K562 (cell line): ENCODE measurements at regions not wholly inside any gene's neighbourhood (a gene's known extent, or its start where the extent isn't known, plus 50 kb on each side); places are given as distances from the start of the nearest gene placed in this dataset.

Source experiments
- ATAC-seq: fragments of 200-7000 bp; cut with Tn5 transposase; 3 replicates; pipeline ENCODE4 v1.9.1; 2020; ENCODE audit warnings: moderate library complexity
- BruUV-seq: library from RNA; stranded (reverse); fragments of 400-500 nt; replicated peaks from 2 replicates; lab custom pipeline; 2021; lab: Mats Ljungman, UMichigan
- CTCF ChIA-PET: fragments of 300-600 bp; formaldehyde crosslinking; extraction: SDS; loops from one replicate; lab custom pipeline; 2021; ENCODE audit warnings: low intra/inter-chr PET ratio; lab: Yijun Ruan, JAX
- POLR2A ChIA-PET: fragments of 300-600, 350-650 bp; sonication (Branson Sonifier 250); formaldehyde crosslinking; extraction: SDS; loops from one replicate; lab custom pipeline; 2021; ENCODE audit warnings: antibody characterized with exemption, inconsistent platforms; lab: Yijun Ruan, JAX
- DNase-seq, 4 experiments: peaks; one replicate each; pipeline versions ENCODE4 v3.0.0 to v3.0.0-alpha.2; 2011 to 2018; ENCODE audit warnings: low spot score in 3 of 4, mixed read lengths in 3 of 4; ENCODE audit errors: extremely low read depth in 1 of 4
- FAIRE-seq: peaks from 2 replicates; lab custom pipeline; 2011; peaks lifted over from hg19 to GRCh38; lab: Jason Lieb, UNC
- H2AFZ ChIP-seq: 2 replicates; pipeline ENCODE4 v1.6.0; 2011; ENCODE audit warnings: low read depth, low read length, control low read depth, inconsistent platforms
- H3K27ac ChIP-seq: fragments of 200-600 bp; 3 replicates; pipeline ENCODE4 v1.8.0; 2011; ENCODE audit warnings: low read depth, mild to moderate bottlenecking, control low read depth, inconsistent platforms, low read length, moderate library complexity, mixed read lengths; ENCODE audit errors: extremely low read depth
- H3K27me3 ChIP-seq, 2 experiments: fragments of 300-600 bp in 1 of 2; 2 replicates in 1 of 2; 3 replicates in 1 of 2; pipeline versions ENCODE4 v1.6.0 to v1.8.0; 2011; ENCODE audit warnings: inconsistent platforms in 2 of 2, low read length in 2 of 2, mild to moderate bottlenecking in 1 of 2, mixed read lengths in 1 of 2, moderate library complexity in 1 of 2; ENCODE audit not compliant: control insufficient read depth in 2 of 2, insufficient read depth in 2 of 2
- H3K36me3 ChIP-seq: fragments of 300-600 bp; 3 replicates; pipeline ENCODE4 v1.8.0; 2011; ENCODE audit warnings: mild to moderate bottlenecking, low read length, inconsistent platforms; ENCODE audit not compliant: control insufficient read depth, insufficient read depth
- H3K4me1 ChIP-seq, 2 experiments: fragments of 200-600 bp in 1 of 2; replicated peaks in 1 of 2; 2 replicates in 1 of 2; 3 replicates in 1 of 2; pipeline versions ENCODE4 v1.5.1 to v1.8.0; 2011; ENCODE audit warnings: inconsistent platforms in 2 of 2, low read length in 2 of 2, mild to moderate bottlenecking in 1 of 2, mixed read lengths in 1 of 2, moderate library complexity in 1 of 2; ENCODE audit not compliant: control insufficient read depth in 2 of 2, insufficient read depth in 2 of 2
- H3K4me2 ChIP-seq: 2 replicates; pipeline ENCODE4 v1.6.1; 2011; ENCODE audit warnings: low read length, control low read depth, inconsistent platforms, mixed read lengths; ENCODE audit not compliant: insufficient read depth
- H3K4me3 ChIP-seq: fragments of 200-600 bp; sonication (generic), shearing (Covaris generic); 2 replicates; pipeline ENCODE4 v1.5.1; 2016; ENCODE audit warnings: control low read depth, inconsistent platforms
- H3K79me2 ChIP-seq: fragments of 200-600 bp; 3 replicates; pipeline ENCODE4 v1.8.0; 2011; ENCODE audit warnings: low read length, inconsistent platforms; ENCODE audit not compliant: control insufficient read depth, insufficient read depth
- H3K9ac ChIP-seq, 2 experiments: 2 replicates each; pipeline versions ENCODE4 v1.6.0 to v1.6.1; 2011; ENCODE audit warnings: low read depth in 2 of 2, low read length in 2 of 2, control low read depth in 1 of 2, inconsistent platforms in 1 of 2, mild to moderate bottlenecking in 1 of 2, mixed read lengths in 1 of 2; ENCODE audit not compliant: insufficient read depth in 1 of 2
- H3K9me1 ChIP-seq: one replicate; pipeline ENCODE4 v1.6.0; 2011; ENCODE audit warnings: inconsistent platforms, mild to moderate bottlenecking, low read length, moderate library complexity; ENCODE audit not compliant: control insufficient read depth, insufficient read depth
- H3K9me3 ChIP-seq: replicated peaks from 2 replicates; pipeline ENCODE4 v1.5.1; 2011; ENCODE audit warnings: low read depth, low read length, inconsistent platforms; ENCODE audit not compliant: control insufficient read depth, insufficient read depth
- H4K20me1 ChIP-seq: replicated peaks from 2 replicates; pipeline ENCODE4 v1.6.1; 2011; ENCODE audit warnings: low read length, inconsistent platforms, mixed read lengths; ENCODE audit not compliant: control insufficient read depth, insufficient read depth
- BCL6 ChIP-seq: fragments of 250-450 bp; sonication (Bioruptor Pico); IDR thresholded peaks from 2 replicates; pipeline ENCODE4 v1.4.0; 2020
- CCAR2 ChIP-seq: fragments of 200-400 bp; formaldehyde crosslinking; IDR thresholded peaks from 2 replicates; pipeline ENCODE4 v1.6.1; 2017; ENCODE audit warnings: mild to moderate bottlenecking, low read depth, low read length
- CHD7 ChIP-seq: fragments of 200-600 bp; sonication (generic); IDR thresholded peaks from one replicate; pipeline ENCODE4 v1.6.1; 2012; ENCODE audit warnings: mild to moderate bottlenecking, low read depth, low read length, inconsistent platforms
- PHB ChIP-seq: fragments of 250-450 bp; sonication (Bioruptor Pico); IDR thresholded peaks from 2 replicates; pipeline ENCODE4 v1.5.0; 2021
- ZNF263 ChIP-seq: sonication (generic); formaldehyde crosslinking; IDR thresholded peaks from 2 replicates; pipeline ENCODE4 v1.8.0; 2022; ENCODE audit warnings: mild to moderate bottlenecking, missing genetic modification reagents, borderline replicate concordance
- ZNF592 ChIP-seq: fragments of 450-650 bp; IDR thresholded peaks from 2 replicates; pipeline ENCODE4 v1.6.1; 2017; ENCODE audit warnings: antibody characterized with exemption, mild to moderate bottlenecking
- WGBS: fragments of 100-300 bp; shearing (Covaris generic); methylation state at CpG from one replicate; pipeline ENCODE4 v1.1.6; 2016; ENCODE audit warnings: low coverage, mixed read lengths; ENCODE audit not compliant: insufficient coverage; ENCODE audit errors: missing lambda C conversion rate; 5-methylcytosine and 5-hydroxymethylcytosine counted together
- in situ Hi-C: fragments of 300-500 bp; cut with MboI; formaldehyde crosslinking; loops from 4 replicates; pipeline ENCODE4 v1.15.0; 2018; ENCODE audit warnings: inconsistent platforms, mixed read lengths
- intact Hi-C: fragments of 100-400 bp; cut with micrococcal nuclease; formaldehyde crosslinking; loops from 2 replicates; pipeline ENCODE4 v1.14.2; 2022

DNA sequence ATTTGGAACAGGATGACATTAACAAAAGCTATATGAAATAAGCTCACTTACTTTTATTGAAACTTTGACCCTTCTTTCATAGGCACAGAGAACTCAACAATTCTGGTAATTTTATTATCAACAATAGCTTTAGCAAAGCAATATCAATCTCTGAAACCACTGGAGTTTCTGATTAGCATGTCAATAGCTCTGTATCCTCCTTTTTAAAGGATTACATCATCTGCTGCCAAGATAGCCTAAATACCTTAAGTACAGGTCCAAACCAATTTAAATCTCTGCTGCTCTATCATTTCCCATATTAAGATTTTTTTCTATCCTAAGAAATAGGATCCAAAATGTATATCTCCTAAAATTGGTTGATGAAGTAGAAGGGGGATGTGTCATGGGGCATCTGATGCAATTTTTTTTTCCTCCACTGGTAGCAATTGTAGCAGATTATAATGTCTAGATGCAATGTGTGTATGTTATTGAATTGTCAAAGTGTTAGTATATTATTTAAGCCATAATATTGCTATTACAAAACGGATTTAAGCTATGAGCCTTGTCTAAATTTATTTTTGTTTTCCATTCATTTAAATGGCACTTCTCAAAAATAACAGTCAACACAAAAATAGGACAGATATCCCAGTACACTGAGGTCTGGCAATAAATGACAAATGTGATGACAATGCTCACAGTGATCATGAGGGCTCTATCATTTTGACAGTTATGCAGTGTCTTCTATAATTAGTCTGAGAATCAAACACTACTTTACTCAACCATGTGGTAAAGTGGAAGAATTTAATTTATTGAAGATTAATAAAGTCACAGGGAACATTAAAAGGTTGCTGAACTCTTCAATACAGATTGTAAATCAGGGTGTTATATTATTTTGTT, 328.4 kb downstream of the CDH7 start:
- CTCF ChIA-PET, result no interaction called here
- Histone ChIP-seq H2AFZ (no peak overlapping the region), H3K9me3 (no peaks in the 10 kb centered on the region), H3K4me3 (no peak overlapping the region), H3K4me2 (no peak overlapping the region), H3K9ac (no peak overlapping the region), H3K27me3 (no peaks in the 10 kb centered on the region), H3K9me1 (no peaks in the 10 kb centered on the region), H3K79me2 (no peaks in the 10 kb centered on the region), H3K4me1 (no peaks in the 10 kb centered on the region), H4K20me1 (no peaks in the 10 kb centered on the region), H3K36me3 (no peaks in the 10 kb centered on the region), H3K27ac (no peak overlapping the region)
- in situ Hi-C loops (no loop called here), intact Hi-C loops (no loop called here)
- ATAC-seq (no peak), FAIRE-seq (no peak), DNase-seq (no peak)
- WGBS, result 0% methylated on average over 1 of the region's 1 CpG
- BruUV-seq, result no TSS peak
- POLR2A ChIA-PET, result no interaction called here
- TF ChIP-seq CHD7, result no peak
- TF ChIP-seq CCAR2, result no peak
- TF ChIP-seq ZNF592, result no peak
- TF ChIP-seq ZNF263 (CRISPR knock-in tag), result no peak
- TF ChIP-seq BCL6 (CRISPR knock-in tag), result no peak
- TF ChIP-seq PHB (CRISPR knock-in tag), result no peak
